WTC11 (cell line): ENCODE measurements at regions not wholly inside any gene's neighbourhood (a gene's known extent, or its start where the extent isn't known, plus 50 kb on each side); places are given as distances from the start of the nearest gene placed in this dataset.

Source experiments
- ATAC-seq: fragments of 200-7000 bp; cut with Tn5 transposase; 2 replicates; pipeline ENCODE4 v1.10.0; 2021; ENCODE audit warnings: mild to moderate bottlenecking, moderate library complexity
- CTCF ChIA-PET: fragments of 300-600 bp; sonication (Branson Sonifier 250); formaldehyde crosslinking; loops from one replicate; lab custom pipeline; 2021; ENCODE audit warnings: antibody characterized with exemption; lab: Charles Lee
- POLR2A ChIA-PET: fragments of 350-600 bp; sonication (Branson Sonifier 250); formaldehyde crosslinking; loops from one replicate; lab custom pipeline; 2021; ENCODE audit warnings: antibody characterized with exemption; lab: Charles Lee
- DNase-seq: peaks from one replicate; pipeline ENCODE4 v3.0.0; 2021; ENCODE audit warnings: low spot score
- H3K27ac Mint-ChIP-seq: 2 replicates; pipeline ENCODE4 v1.8.0; 2021; ENCODE audit warnings: mixed read lengths
- H3K27me3 Mint-ChIP-seq: 2 replicates; pipeline ENCODE4 v1.8.0; 2021; ENCODE audit warnings: low read depth, mild to moderate bottlenecking, moderate library complexity, mixed read lengths
- H3K36me3 Mint-ChIP-seq: 2 replicates; pipeline ENCODE4 v1.8.0; 2021; ENCODE audit warnings: mixed read lengths
- H3K4me1 Mint-ChIP-seq: 2 replicates; pipeline ENCODE4 v1.8.0; 2022; ENCODE audit warnings: mixed read lengths
- H3K4me3 Mint-ChIP-seq: 2 replicates; pipeline ENCODE4 v1.8.0; 2021; ENCODE audit warnings: mild to moderate bottlenecking, moderate library complexity, mixed read lengths
- H3K9me3 Mint-ChIP-seq: 2 replicates; pipeline ENCODE4 v1.8.0; 2021; ENCODE audit warnings: mixed read lengths
- ATF1 ChIP-seq: sonication (generic); formaldehyde crosslinking; IDR thresholded peaks from 2 replicates; pipeline ENCODE4 v1.8.1; 2023; ENCODE audit warnings: mild to moderate bottlenecking, moderate library complexity, missing genetic modification reagents
- CBFB ChIP-seq: sonication (generic); formaldehyde crosslinking; IDR thresholded peaks from 2 replicates; pipeline ENCODE4 v1.8.1; 2022; ENCODE audit warnings: mild to moderate bottlenecking, low read depth, missing genetic modification reagents
- CREB1 ChIP-seq: sonication (generic); formaldehyde crosslinking; IDR thresholded peaks from 2 replicates; pipeline ENCODE4 v1.8.0; 2023; ENCODE audit warnings: mild to moderate bottlenecking, missing genetic modification reagents
- ELF4 ChIP-seq: sonication (generic); formaldehyde crosslinking; IDR thresholded peaks from 2 replicates; pipeline ENCODE4 v1.8.1; 2022; ENCODE audit warnings: low read depth, mild to moderate bottlenecking, moderate library complexity, missing genetic modification reagents
- EMX1 ChIP-seq: fragments of 250-450 bp; sonication (Bioruptor Pico); IDR thresholded peaks from 2 replicates; pipeline ENCODE4 v1.8.0; 2021; ENCODE audit warnings: mild to moderate bottlenecking
- FOXP1 ChIP-seq: sonication (generic); formaldehyde crosslinking; IDR thresholded peaks from 2 replicates; pipeline ENCODE4 v1.8.0; 2022; ENCODE audit warnings: missing genetic modification reagents, mild to moderate bottlenecking, moderate library complexity, borderline replicate concordance
- JUN ChIP-seq: sonication (generic); formaldehyde crosslinking; IDR thresholded peaks from 2 replicates; pipeline ENCODE4 v1.8.0; 2023; ENCODE audit warnings: mild to moderate bottlenecking, missing genetic modification reagents
- MXD4 ChIP-seq: fragments of 250-450 bp; sonication (Bioruptor Pico); IDR thresholded peaks from 2 replicates; pipeline ENCODE4 v1.8.0; 2021; ENCODE audit warnings: mild to moderate bottlenecking, moderate library complexity, borderline replicate concordance
- NR3C1 ChIP-seq: sonication (generic); formaldehyde crosslinking; conservative IDR thresholded peaks from 2 replicates; pipeline ENCODE4 v1.8.1; 2023; ENCODE audit warnings: low read depth, mild to moderate bottlenecking, missing genetic modification reagents
- OVOL2 ChIP-seq: fragments of 250-450 bp; sonication (Bioruptor Pico); IDR thresholded peaks from 2 replicates; pipeline ENCODE4 v1.9.0; 2021; ENCODE audit warnings: mild to moderate bottlenecking, borderline replicate concordance
- TEAD4 ChIP-seq: sonication (generic); formaldehyde crosslinking; IDR thresholded peaks from 2 replicates; pipeline ENCODE4 v1.8.0; 2022; ENCODE audit warnings: mild to moderate bottlenecking, missing genetic modification reagents
- USF1 ChIP-seq: sonication (generic); formaldehyde crosslinking; IDR thresholded peaks from 2 replicates; pipeline ENCODE4 v1.8.0; 2022; ENCODE audit warnings: mild to moderate bottlenecking, missing genetic modification reagents
- USF2 ChIP-seq: sonication (generic); formaldehyde crosslinking; IDR thresholded peaks from 2 replicates; pipeline ENCODE4 v1.8.1; 2023; ENCODE audit warnings: mild to moderate bottlenecking, missing genetic modification reagents, moderate library complexity
- ZBTB21 ChIP-seq: sonication (generic); formaldehyde crosslinking; IDR thresholded peaks from 2 replicates; pipeline ENCODE4 v1.8.1; 2023; ENCODE audit warnings: mild to moderate bottlenecking, missing genetic modification reagents, borderline replicate concordance
- ZBTB43 ChIP-seq: sonication (generic); formaldehyde crosslinking; IDR thresholded peaks from 2 replicates; pipeline ENCODE4 v1.8.1; 2023; ENCODE audit warnings: mild to moderate bottlenecking, missing genetic modification reagents
- ZNF263 ChIP-seq: sonication (generic); formaldehyde crosslinking; IDR thresholded peaks from 2 replicates; pipeline ENCODE4 v1.8.1; 2022; ENCODE audit warnings: low read depth, mild to moderate bottlenecking, moderate library complexity, missing genetic modification reagents
- ZNF532 ChIP-seq: fragments of 250-450 bp; sonication (Bioruptor Pico); IDR thresholded peaks from 2 replicates; pipeline ENCODE4 v1.9.0; 2021; ENCODE audit warnings: mild to moderate bottlenecking, borderline replicate concordance
- ZSCAN18 ChIP-seq: fragments of 250-450 bp; sonication (Bioruptor Pico); IDR thresholded peaks from 2 replicates; pipeline ENCODE4 v2.1.2; 2022; ENCODE audit warnings: mild to moderate bottlenecking, moderate library complexity

- ChIA-PET POLR2A (no interaction called here), CTCF (interaction anchor here (0.7 kb wide), 1 partner anchor 443 kb away, joined by 3 read pairs; no protein-coding TSS in a partner anchor)
- H3K9me3 Mint-ChIP-seq: peaks cover 21% of the 10 kb centered on the region
- H3K4me1 Mint-ChIP-seq: no peaks in the 10 kb centered on the region
- no peak overlapping the region for H3K27ac Mint-ChIP-seq
- no peaks in the 10 kb centered on the region for H3K27me3 Mint-ChIP-seq
- no peak overlapping the region for H3K4me3 Mint-ChIP-seq
- DNase-seq (no peak), ATAC-seq (no peak)
- TF ChIP-seq NR3C1 (CRISPR knock-in tag) (no peak), FOXP1 (CRISPR knock-in tag) (no peak), CBFB (no peak), TEAD4 (CRISPR knock-in tag) (no peak), JUN (CRISPR knock-in tag) (no peak), CREB1 (CRISPR knock-in tag) (no peak), MXD4 (CRISPR knock-in tag) (no peak), ZNF532 (CRISPR knock-in tag) (no peak), ATF1 (CRISPR knock-in tag) (no peak), EMX1 (CRISPR knock-in tag) (no peak), USF1 (CRISPR knock-in tag) (no peak), ZBTB21 (CRISPR knock-in tag) (no peak), USF2 (CRISPR knock-in tag) (no peak), ZBTB43 (CRISPR knock-in tag) (no peak)
- no peaks in the 10 kb centered on the region for H3K36me3 Mint-ChIP-seq
These were observed 325.0 kb downstream of the NFIB start for GRCh38 chr9:13988944-13989343.

- CTCF ChIA-PET: no interaction called here
These were observed 330.3 kb downstream of the NFIB start for GRCh38 chr9:13983607-13984006.

More at GRCh38 chr9:13983607-13984006, 330.3 kb downstream of the NFIB start:
- ATAC-seq: no peak
- Mint-ChIP-seq H3K4me1 (no peaks in the 10 kb centered on the region), H3K36me3 (no peaks in the 10 kb centered on the region), H3K4me3 (no peak overlapping the region), H3K27ac (no peak overlapping the region), H3K27me3 (no peaks in the 10 kb centered on the region), H3K9me3 (peaks cover 21% of the 10 kb centered on the region)
- DNase-seq: no peak
- TF ChIP-seq USF2 (CRISPR knock-in tag): no peak
- no peak for TF ChIP-seq MXD4 (CRISPR knock-in tag)
- no peak for TF ChIP-seq ZSCAN18
- TF ChIP-seq ELF4 (CRISPR knock-in tag): no peak
- TF ChIP-seq OVOL2 (CRISPR knock-in tag): no peak
- TF ChIP-seq ZNF263 (CRISPR knock-in tag): no peak
- POLR2A ChIA-PET: no interaction called here
